ENCODE measurements at regions not wholly inside any gene's neighbourhood (a gene's known extent, or its start where the extent isn't known, plus 50 kb on each side); places are given as distances from the start of the nearest gene placed in this dataset.

- WGBS (ENCODE audit: missing lambda C conversion rate): 11% methylated on average over 1 of the region's 1 CpG
- ChIA-PET CTCF (no interaction called here), POLR2A (no interaction called here)
- Histone ChIP-seq H3K4me3 (no peak overlapping the region), H3K4me2 (no peak overlapping the region), H3K4me1 (no peaks in the 10 kb centered on the region), H3K9me3 (no peaks in the 10 kb centered on the region), H3K27ac (no peak overlapping the region)
- TF ChIP-seq MAFK (IDR thresholded peaks at IDR 0.05; ENCODE audit: partially characterized antibody) (peak; percentile 52), GATA3 (IDR thresholded peaks at IDR 0.05; ENCODE audit: borderline replicate concordance) (no peak), MAZ (IDR thresholded peaks at IDR 0.05; ENCODE audit: borderline replicate concordance, low read depth, low read length) (no peak)
- ATAC-seq (no peak), FAIRE-seq (no peak), DNase-seq (ENCODE audit: low read depth in 1 of 2, low spot score in 1 of 2) (no peak)
These were observed 269.4 kb downstream of the CDH19 start for GRCh38 chr18:66334534-66334933.

- no peak for FAIRE-seq
- Histone ChIP-seq H3K4me1 (no peaks in the 10 kb centered on the region), H3K27ac (no peak overlapping the region), H3K9me3 (no peaks in the 10 kb centered on the region), H3K4me2 (no peak overlapping the region), H3K4me3 (no peak overlapping the region)
- TF ChIP-seq ESRRA (IDR thresholded peaks at IDR 0.05; ENCODE audit: borderline replicate concordance, low read length) (no peak), CBX8 (IDR thresholded peaks at IDR 0.05) (no peak), CTCF (IDR thresholded peaks at IDR 0.05) (no peak), PBX3 (IDR thresholded peaks at IDR 0.05) (no peak), MYC (IDR thresholded peaks at IDR 0.05; ENCODE audit: borderline replicate concordance, low read length) (no peak), BHLHE40 (IDR thresholded peaks at IDR 0.05; ENCODE audit: low read depth, low read length) (no peak), TP53 (CRISPR knock-in tag; IDR thresholded peaks at IDR 0.05) (no peak), CEBPB (IDR thresholded peaks at IDR 0.05) (no peak), REST (IDR thresholded peaks at IDR 0.05) (no peak), HDAC2 (IDR thresholded peaks at IDR 0.05) (no peak), ZNF302 (CRISPR knock-in tag; IDR thresholded peaks at IDR 0.05) (no peak), HEYL (CRISPR knock-in tag; IDR thresholded peaks at IDR 0.05) (no peak)
- ChIA-PET POLR2A (no interaction called here), CTCF (no interaction called here)
- no peak for ATAC-seq
- DNase-seq (ENCODE audit: low read depth in 1 of 2, low spot score in 1 of 2): no peak
- 12% methylated on average over 1 of the region's 1 CpG for WGBS (ENCODE audit: missing lambda C conversion rate)
These were observed 274.2 kb downstream of the CDH19 start for GRCh38 chr18:66329716-66330115.

- FAIRE-seq (no peak), ATAC-seq (no peak), DNase-seq (ENCODE audit: low read depth in 1 of 2, low spot score in 1 of 2) (no peak)
- H3K4me2 ChIP-seq: no peak overlapping the region
- H3K9me3 ChIP-seq: no peaks in the 10 kb centered on the region
- ChIA-PET CTCF (no interaction called here), POLR2A (no interaction called here)
- WGBS (ENCODE audit: missing lambda C conversion rate): 19% methylated on average over 4 of the region's 4 CpGs
- H3K4me1 ChIP-seq: no peaks in the 10 kb centered on the region
- H3K4me3 ChIP-seq: no peak overlapping the region
- H3K27ac ChIP-seq: no peak overlapping the region
- TF ChIP-seq MAX (IDR thresholded peaks at IDR 0.05): no peak
- no peak for TF ChIP-seq TP53 (CRISPR knock-in tag; IDR thresholded peaks at IDR 0.05)
These were observed 275.5 kb downstream of the CDH19 start for GRCh38 chr18:66328296-66328878.

Data from A549 (cell line).